Transverse colon (tissue), 4 donors: ENCODE measurements at regions not wholly inside any gene's neighbourhood (a gene's known extent, or its start where the extent isn't known, plus 50 kb on each side); places are given as distances from the start of the nearest gene placed in this dataset.
"Not testable (repeated sequence)": the region's sequence is repeated elsewhere in the genome, so short reads cannot be mapped to it uniquely, and the experiment has no call there.

ENCODE experiments used
- CTCF ChIP-seq, 5 experiments: fragments of 200-600 bp in 3 of 5; fragments of 450-650 bp in 2 of 5; sonication (generic) in 3 of 5; IDR thresholded peaks; 1 replicate in 2 of 5; 2 replicates in 3 of 5; pipeline ENCODE4 v1.5.1; 2016 to 2017; ENCODE audit warnings: antibody characterized with exemption in 5 of 5, inconsistent platforms in 3 of 5, mild to moderate bottlenecking in 2 of 5, moderate library complexity in 1 of 5
- POLR2A ChIP-seq: fragments of 450-650 bp; IDR thresholded peaks from one replicate; pipeline ENCODE4 v1.6.1; 2016; ENCODE audit warnings: antibody characterized with exemption, mild to moderate bottlenecking, moderate library complexity
- POLR2AphosphoS5 ChIP-seq, 3 donors: sonication (generic); formaldehyde crosslinking; IDR thresholded peaks; one replicate each; pipeline ENCODE4 v1.6.1; 2016; ENCODE audit warnings: antibody characterized with exemption in 3 of 3

GRCh38 chr4:188438391-188438824, 299.2 kb downstream of the TRIML1 start:
- not testable (repeated sequence) for TF ChIP-seq POLR2AphosphoS5 (IDR thresholded peaks at IDR 0.05); CTCF (IDR thresholded peaks at IDR 0.05); POLR2A
